ENCODE measurements at regions not wholly inside any gene's neighbourhood (a gene's known extent, or its start where the extent isn't known, plus 50 kb on each side); places are given as distances from the start of the nearest gene placed in this dataset.
"Not testable (repeated sequence)": the region's sequence is repeated elsewhere in the genome, so short reads cannot be mapped to it uniquely, and the experiment has no call there.

GRCh38 chr5:89823046-89823445 lies 586.5 kb downstream of the CETN3 start:
- H3K36me3 ChIP-seq (ENCODE audit: control insufficient read depth, insufficient read depth, low read length) = no peaks in the 10 kb centered on the region
- TF ChIP-seq CTCF (IDR thresholded peaks at IDR 0.05; ENCODE audit: insufficient read depth, low read depth, low read length) = no peak
- H3K4me3 ChIP-seq (ENCODE audit: low read depth, low read length) = no peak overlapping the region
- DNase-seq (ENCODE audit: low read depth) = no peak
- CTCF ChIA-PET = no interaction called here
- no peaks in the 10 kb centered on the region for H3K27me3 ChIP-seq (ENCODE audit: control insufficient read depth, insufficient read depth, low read length)
- POLR2A ChIA-PET = no interaction called here

DNA sequence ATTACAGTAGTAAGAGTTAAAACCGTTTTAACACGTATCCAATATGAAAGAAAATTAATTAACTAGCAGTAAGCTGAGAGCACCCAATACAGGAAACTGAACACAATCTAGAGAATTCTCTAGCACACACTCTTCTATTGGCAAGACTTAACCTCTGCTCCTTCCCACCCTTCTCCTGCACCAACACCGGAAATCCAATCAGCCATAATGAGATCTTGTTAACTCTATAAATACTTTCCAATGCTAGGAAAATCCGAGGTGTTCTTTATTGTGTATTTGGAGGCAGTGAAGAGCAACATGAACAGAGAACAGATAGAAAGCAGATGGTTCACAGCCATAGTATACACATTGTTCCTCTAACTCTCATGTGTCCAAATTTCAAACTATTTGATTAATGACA lies 591.7 kb downstream of the CETN3 start:
- no peak for TF ChIP-seq CTCF (IDR thresholded peaks at IDR 0.05; ENCODE audit: insufficient read depth, low read depth, low read length)
- no peak for DNase-seq (ENCODE audit: low read depth)
- POLR2A ChIA-PET = no interaction called here

GRCh38 chr5:89816038-89816437 lies 593.5 kb downstream of the CETN3 start:
- H3K27me3 ChIP-seq (ENCODE audit: control insufficient read depth, insufficient read depth, low read length) = no peaks in the 10 kb centered on the region
- ChIA-PET CTCF (interaction anchor here (0.5 kb wide), 1 partner anchor 366 kb away, joined by 3 read pairs; no protein-coding TSS in a partner anchor), POLR2A (no interaction called here)
- DNase-seq (ENCODE audit: low read depth) = no peak
- no peak overlapping the region for H3K4me3 ChIP-seq (ENCODE audit: low read depth, low read length)
- no peaks in the 10 kb centered on the region for H3K36me3 ChIP-seq (ENCODE audit: control insufficient read depth, insufficient read depth, low read length)
- no peak for TF ChIP-seq CTCF (IDR thresholded peaks at IDR 0.05; ENCODE audit: insufficient read depth, low read depth, low read length)

More for the DNA sequence above, 591.7 kb downstream of the CETN3 start:
- CTCF ChIA-PET = no interaction called here
- Histone ChIP-seq H3K27me3 (ENCODE audit: control insufficient read depth, insufficient read depth, low read length) (no peaks in the 10 kb centered on the region), H3K4me3 (ENCODE audit: low read depth, low read length) (no peak overlapping the region), H3K36me3 (ENCODE audit: control insufficient read depth, insufficient read depth, low read length) (no peaks in the 10 kb centered on the region)

DNA sequence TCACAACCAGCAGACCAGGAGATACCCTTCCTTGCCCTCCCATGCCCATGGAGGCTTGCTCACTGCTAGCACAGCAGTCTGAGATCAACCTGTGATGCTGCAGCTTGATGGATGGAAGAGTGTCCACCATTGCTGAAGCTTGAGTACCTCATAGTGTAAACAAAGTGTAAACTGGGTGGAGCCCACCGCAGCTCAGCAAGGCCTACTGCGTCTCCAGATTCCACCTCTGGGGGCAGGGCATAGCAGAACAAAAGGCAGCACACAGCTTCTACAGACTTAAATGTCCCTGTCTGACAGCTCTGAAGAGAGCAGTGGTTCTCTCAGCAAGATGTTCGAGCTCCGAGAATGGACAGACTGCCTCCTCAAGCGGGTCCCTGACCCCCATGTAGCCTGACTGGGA lies 608.8 kb downstream of the CETN3 start:
- DNase-seq (ENCODE audit: low read depth); H3K4me3 ChIP-seq (ENCODE audit: low read depth, low read length); POLR2A ChIA-PET; H3K36me3 ChIP-seq (ENCODE audit: control insufficient read depth, insufficient read depth, low read length); H3K27me3 ChIP-seq (ENCODE audit: control insufficient read depth, insufficient read depth, low read length): not testable (repeated sequence)
- CTCF ChIA-PET = interaction anchor here (1.1 kb wide), 1 partner anchor 50 kb away, joined by 3 read pairs; no protein-coding TSS in a partner anchor

DNA sequence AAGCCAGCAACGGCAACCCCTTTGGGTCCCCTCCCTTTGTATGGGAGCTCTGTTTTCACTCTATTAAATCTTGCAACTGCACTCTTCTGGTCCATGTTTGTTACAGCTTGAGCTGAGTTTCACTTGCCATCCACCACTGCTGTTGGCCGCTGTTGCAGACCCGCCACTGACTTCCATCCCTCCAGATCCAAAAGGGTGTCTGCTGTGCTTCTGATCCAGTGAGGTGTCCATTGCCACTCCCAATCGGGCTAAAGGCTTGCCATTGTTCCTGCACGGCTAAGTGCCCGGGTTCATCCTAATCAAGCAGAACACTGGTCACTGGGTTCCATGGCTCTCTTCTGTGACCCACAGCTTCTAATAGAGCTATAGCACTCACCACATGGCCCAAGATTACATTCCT lies 615.1 kb downstream of the CETN3 start:
- DNase-seq (ENCODE audit: low read depth); POLR2A ChIA-PET; H3K4me3 ChIP-seq (ENCODE audit: low read depth, low read length); H3K36me3 ChIP-seq (ENCODE audit: control insufficient read depth, insufficient read depth, low read length); H3K27me3 ChIP-seq (ENCODE audit: control insufficient read depth, insufficient read depth, low read length); CTCF ChIA-PET: not testable (repeated sequence)

- DNase-seq (ENCODE audit: low read depth); H3K4me3 ChIP-seq (ENCODE audit: low read depth, low read length); H3K27me3 ChIP-seq (ENCODE audit: control insufficient read depth, insufficient read depth, low read length); H3K36me3 ChIP-seq (ENCODE audit: control insufficient read depth, insufficient read depth, low read length); POLR2A ChIA-PET; CTCF ChIA-PET: not testable (repeated sequence)
Measured at GRCh38 chr5:89779734-89780133, 629.8 kb downstream of the CETN3 start.

GRCh38 chr5:89777758-89778157 lies 631.8 kb downstream of the CETN3 start:
- CTCF ChIA-PET = no interaction called here
- TF ChIP-seq CTCF (IDR thresholded peaks at IDR 0.05; ENCODE audit: insufficient read depth, low read depth, low read length) = no peak
- no peak for DNase-seq (ENCODE audit: low read depth)
- Histone ChIP-seq H3K27me3 (ENCODE audit: control insufficient read depth, insufficient read depth, low read length) (no peaks in the 10 kb centered on the region), H3K36me3 (ENCODE audit: control insufficient read depth, insufficient read depth, low read length) (no peaks in the 10 kb centered on the region), H3K4me3 (ENCODE audit: low read depth, low read length) (no peak overlapping the region)
- POLR2A ChIA-PET = no interaction called here

Data from BJ (cell line).